A673 (cell line): ENCODE measurements at regions not wholly inside any gene's neighbourhood (a gene's known extent, or its start where the extent isn't known, plus 50 kb on each side); places are given as distances from the start of the nearest gene placed in this dataset.

Experiments
- CTCF ChIP-seq: fragments of 300-800, 200-600 bp; sonication (generic); conservative IDR thresholded peaks from 2 replicates; pipeline ENCODE4 v1.5.1; 2017; ENCODE audit warnings: low read depth, mild to moderate bottlenecking, antibody characterized with exemption, low read length, moderate library complexity, mixed read lengths
- EZH2 ChIP-seq: fragments of 200-600 bp; sonication (generic); IDR thresholded peaks from 2 replicates; pipeline ENCODE4 v1.6.1; 2017; ENCODE audit warnings: borderline replicate concordance, low read depth, mild to moderate bottlenecking, mixed read lengths, antibody characterized with exemption, low read length; ENCODE audit not compliant: poor library complexity, severe bottlenecking

GRCh38 chr12:22850185-22850584, 225.2 kb downstream of the ETNK1 start:
- TF ChIP-seq CTCF (no peak), EZH2 (no peak)
